Dedifferentiated amniotic fluid mesenchymal stem cell (primary cell): ENCODE measurements at regions not wholly inside any gene's neighbourhood (a gene's known extent, or its start where the extent isn't known, plus 50 kb on each side); places are given as distances from the start of the nearest gene placed in this dataset.
"Not testable (repeated sequence)": the region's sequence is repeated elsewhere in the genome, so short reads cannot be mapped to it uniquely, and the experiment has no call there.

Source experiments
- DNase-seq: peaks from one replicate; pipeline ENCODE4 v3.0.0-alpha.2; 2016; ENCODE audit errors: extremely low spot score

DNA sequence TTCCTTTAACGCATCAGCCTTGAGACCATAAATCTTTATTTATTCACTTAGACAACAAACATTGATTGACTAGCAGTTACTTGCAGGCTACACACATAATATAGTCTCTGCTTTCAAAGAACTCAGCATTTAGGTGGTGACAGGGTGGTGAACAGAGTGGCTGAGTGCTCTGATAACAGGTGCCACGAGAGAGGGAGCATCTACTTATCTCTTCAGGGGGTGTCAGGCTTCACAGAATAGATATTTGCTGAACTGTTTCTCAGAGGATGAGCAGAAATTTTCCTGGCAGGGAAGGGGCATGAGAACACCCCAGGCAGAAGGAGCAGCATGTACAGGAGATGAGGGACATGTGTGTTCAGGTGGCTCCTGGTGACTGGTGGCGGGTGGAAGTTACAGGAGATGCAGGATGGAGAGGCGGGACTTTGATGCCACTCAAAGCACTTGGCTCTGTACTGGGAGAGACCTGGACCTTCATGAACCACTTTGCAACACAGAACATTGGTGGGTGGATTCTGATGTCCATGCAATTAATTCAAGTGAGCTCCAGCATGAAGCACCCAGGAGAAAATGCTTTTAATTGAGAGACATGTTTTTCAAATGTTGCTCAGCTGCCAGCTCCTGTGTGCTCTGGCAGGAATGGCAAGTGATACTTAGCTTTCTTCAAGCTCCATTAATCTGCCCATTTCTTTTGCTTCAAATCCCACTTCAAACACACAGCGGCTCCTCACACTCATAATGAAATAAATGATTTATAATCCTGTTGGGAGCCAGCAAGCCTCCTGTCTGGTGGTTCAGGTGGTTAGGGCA lies 248.9 kb downstream of the MYCN start:
- DNase-seq: no peak

DNA sequence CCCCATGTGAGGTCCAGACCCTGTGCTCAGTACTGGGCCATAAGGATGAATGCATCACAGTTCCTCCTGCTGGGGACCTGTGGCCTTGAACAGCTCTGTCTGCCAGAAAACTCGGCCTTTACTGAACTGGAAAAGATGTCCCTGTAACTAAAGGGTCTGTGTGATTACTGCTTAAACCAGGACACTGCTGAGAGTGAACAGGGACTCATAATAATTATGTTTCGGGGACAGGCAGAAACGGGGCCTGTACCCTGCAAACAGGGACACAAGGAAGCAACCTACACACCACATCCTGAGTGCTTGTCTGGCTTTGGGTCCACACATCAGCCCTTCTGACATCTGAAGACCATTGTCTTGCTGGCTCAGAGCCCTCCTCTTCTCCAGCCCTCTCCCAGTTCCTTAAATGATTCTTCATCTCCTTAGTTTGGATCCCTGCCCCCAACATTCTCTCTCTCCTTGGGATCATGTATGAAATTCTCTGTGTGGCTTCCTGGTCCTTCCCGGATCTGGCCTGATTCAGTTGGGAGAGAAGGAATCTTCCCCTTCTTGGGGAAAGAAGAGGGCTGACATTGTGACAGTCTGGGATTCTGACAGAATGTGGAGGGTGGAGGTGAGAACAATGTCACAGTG lies 248.0 kb downstream of the MYCN start:
- DNase-seq: no peak

DNA sequence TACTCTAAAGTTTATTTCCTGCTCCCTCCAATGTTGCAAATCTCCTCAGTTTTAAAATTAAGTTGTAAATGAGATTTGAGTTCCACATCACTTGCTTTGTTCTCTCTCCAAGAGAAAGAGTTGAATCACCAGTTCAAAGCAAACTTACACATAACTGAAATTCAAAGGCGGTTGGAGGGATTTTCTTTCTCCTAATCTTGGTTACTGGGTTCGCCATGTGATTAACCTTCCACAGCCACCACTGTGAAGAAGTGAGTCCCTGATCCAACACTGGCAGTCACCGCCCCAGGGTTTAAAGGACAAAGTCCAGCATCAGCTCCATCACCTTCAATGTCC lies 247.1 kb downstream of the MYCN start:
- no peak for DNase-seq

DNA sequence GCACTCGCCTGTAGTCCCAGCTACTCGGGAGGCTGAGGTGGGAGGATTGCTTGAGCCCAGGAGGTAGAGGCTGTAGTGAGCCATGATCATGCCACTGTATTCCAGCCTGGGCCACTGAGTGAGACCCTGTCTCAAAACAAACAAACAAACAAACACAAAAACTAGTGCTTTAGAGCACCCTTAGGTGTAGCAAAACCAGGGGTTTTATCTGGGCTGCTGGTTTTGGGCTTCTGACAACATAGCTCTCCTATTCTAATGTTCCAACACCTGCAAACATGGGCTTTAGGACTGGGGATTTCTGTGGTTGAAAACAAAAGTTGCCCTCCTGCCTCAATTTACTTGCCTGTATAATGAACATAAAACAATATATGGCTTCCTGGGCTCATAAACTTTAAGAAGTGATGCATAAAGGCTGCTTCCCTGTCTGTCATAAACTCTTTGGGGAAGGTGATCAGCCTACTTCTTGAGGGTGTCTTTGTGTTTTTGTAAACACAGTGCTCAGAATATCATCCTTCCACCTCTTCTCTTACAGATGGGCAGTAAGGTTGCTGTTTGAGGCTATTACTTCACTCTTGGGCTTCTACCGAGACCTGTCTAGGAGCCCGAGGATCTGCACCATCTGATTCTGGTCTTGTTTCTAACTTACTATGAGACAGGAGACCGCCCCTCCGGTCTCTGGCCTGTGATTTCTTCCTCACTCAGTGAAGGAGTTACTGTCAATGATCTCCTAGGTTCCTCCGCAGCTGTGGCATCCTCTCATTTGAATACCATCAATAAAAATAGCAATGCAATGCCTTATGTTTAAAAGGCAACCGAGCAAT lies 246.5 kb downstream of the MYCN start:
- DNase-seq: no peak

DNA sequence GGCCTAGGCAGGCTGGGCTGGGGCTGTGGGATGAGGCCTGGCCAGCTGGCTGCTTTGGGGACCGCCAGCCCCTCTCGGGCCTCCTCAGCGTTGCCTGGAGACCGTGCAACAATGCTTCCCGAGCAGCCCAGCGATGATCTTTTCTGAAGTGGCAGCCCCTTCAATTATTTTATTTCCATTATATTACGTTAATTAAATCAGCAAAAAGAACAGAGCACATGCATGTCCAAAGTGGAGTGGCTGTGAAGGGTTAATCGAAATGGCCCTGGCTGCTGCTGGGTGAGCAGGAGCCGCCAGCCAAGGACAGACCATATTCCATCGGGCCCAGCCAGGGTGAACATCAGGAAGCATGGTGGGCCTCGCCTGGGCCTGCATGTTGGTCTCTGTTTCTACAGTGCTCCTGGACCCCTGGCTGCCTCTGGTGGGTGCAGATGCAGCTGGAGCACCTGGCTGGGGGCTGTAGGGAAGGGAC lies 245.5 kb downstream of the MYCN start:
- DNase-seq: no peak

DNA sequence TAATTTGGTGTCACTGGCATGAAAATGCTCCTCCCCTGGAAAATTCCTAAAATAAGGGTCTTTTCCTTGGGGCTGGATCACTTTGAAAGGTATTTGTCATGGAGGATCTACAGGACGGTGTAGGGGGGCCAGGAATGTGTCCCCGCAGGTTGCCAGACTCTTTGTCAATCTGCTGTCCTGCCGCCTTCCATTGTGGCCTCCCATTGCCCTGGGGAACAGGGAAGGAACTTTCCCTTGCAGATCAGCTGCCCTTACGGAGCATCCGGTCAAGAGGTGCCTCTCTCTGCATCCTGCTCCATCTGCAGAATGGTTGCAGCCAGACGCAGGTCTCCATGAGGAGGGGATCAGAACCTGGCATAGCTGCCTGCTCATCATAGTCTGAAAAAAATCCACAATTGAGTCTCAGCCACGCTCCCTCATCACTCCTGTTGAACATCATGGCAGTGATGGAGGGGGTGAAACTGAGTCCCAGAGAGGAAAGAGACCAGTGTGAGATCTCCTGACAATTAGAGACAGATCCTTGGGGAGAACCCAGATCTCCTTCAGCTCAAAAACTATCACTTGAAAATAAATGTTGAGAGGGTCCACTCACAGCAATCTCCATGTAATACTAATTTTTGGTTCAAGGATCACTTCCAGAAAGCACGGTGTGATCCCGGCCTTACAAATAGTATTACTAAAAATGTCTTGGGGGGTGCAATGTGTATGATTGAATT lies 244.8 kb downstream of the MYCN start:
- no peak for DNase-seq

DNA sequence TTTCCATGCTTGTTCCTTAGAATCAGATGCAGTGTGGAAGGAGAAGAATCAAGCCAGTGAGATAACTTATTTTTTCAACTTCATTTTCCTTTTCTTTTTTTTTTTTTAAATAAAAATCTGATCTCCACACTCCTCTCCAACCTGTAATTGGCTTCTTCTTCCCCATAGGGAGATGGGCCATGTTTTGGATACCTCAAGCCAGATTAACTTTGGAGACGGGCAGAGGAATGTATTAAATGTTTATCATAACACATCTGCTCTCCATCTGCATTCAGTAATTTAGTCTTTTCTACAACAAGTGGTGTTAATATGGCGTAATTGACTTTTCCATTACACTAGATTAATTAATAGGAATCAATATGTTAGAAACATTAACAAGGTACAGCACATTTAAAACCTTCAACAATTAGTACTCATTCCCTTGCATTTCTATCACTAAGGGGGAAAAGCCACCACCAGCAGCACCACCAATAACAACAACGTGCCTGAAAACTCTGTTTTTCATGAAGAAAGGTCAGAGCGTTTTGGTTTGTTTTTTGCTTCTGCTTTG lies 244.1 kb downstream of the MYCN start:
- DNase-seq: no peak

DNA sequence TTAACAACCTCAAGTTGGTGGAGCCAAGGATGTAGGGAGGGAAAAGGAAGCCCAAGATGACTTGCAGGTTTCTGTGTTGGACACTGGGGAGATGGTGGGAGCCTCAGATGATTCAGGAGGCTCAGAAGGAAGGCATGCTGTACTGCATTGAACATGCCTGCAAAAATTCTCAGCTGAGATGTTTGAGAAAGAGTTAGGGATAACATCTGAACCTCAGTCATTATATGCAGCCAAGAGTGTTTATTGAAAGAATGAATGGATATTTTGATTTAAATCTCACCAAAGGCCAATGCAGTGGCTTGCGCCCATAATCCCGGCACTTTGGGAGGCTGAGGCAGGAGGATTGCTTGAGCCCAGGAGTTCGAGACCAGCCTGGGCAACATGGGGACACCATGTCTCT lies 243.0 kb downstream of the MYCN start:
- DNase-seq: no peak

DNA sequence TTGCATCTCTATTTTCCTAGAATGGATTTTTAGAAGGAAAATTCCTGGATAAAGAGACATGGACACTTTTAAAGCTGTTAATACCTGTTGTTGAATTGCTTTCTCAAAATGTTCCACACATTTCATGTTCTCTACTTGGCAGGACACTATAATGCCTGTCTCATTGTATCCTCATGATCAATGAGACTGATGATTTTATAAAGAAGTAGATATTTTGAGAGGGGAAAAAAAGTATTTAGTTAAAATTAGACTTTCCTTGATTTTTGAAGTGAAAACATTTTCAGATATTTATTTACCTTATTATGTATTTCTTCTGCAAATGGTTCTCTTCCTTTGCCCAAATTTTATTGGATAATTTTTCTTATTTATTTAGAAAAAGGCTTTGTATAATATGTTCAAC lies 242.5 kb downstream of the MYCN start:
- DNase-seq: no peak

DNA sequence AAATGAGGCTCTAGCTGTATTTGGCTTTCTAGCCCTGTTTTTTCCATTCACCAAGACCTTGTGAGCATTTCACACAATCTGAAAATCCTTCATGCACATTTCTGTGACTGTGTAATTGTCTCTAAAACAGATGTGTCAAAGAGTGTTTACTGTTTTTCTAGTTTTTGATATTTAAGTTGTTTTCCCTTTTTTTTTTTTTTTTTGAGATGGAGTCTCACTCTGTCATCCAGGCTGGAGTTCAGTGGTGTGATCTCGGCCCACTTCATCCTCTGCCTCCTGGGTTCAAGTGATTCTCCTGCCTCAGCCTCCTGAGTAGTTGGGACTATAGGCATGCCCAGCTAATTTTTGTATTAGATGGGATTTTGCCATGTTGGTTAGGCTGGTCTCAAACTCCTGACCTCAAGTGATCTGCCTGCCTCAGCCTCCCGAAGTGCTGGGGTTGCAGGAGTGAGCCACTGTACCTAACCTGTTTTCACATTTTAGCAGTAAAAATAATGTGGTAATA lies 242.0 kb downstream of the MYCN start:
- not testable (repeated sequence) for DNase-seq

DNA sequence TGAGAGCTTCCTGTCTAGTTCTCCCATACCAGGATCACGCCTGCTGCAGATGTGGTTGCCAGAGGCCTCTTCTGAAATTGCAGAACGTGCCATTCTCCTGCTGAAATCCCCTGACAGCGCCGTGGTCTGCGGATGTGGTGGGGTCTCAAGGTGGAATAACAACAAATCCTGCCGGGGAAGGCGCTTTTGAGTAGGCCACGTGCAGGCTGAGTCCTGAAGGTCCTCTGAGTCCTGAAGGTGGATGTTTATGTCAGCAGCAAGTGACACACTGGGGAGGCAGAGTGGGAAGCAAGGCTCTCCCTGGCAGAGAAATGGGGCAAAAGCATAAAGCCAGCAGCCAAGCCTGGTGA lies 241.4 kb downstream of the MYCN start:
- DNase-seq: no peak

DNA sequence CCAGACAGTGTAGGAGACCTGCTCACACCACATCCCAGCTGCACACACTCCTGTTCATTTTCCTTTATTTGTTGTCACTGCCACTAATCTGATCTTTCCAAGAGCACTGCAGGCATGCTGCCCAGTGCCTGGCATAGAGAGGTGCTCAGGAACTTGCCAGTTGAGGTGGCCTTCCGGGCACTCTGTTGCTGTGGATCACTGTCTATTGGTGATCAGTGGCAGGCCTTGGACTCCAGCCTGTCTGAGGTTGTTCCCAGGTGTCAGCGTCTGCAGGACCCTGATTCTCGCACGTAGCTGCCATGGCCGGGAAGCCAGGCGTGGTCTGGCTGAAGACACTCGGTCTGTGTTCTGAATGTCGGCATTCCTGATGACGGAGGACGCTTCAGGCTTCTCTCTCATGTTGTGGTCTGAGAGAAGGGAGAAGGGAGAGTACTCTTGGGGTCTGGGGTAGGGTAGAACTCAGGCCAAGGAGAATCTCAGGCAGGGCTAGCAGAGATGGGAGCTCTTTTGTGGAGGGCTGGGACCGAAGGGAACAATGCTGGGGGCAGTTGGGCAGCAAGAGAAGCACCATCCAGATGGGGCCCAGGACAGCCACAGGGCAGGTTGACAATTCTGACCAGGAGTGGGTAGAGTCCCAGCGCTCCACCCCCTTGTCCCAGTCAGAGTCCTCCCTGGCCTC lies 240.9 kb downstream of the MYCN start:
- no peak for DNase-seq

DNA sequence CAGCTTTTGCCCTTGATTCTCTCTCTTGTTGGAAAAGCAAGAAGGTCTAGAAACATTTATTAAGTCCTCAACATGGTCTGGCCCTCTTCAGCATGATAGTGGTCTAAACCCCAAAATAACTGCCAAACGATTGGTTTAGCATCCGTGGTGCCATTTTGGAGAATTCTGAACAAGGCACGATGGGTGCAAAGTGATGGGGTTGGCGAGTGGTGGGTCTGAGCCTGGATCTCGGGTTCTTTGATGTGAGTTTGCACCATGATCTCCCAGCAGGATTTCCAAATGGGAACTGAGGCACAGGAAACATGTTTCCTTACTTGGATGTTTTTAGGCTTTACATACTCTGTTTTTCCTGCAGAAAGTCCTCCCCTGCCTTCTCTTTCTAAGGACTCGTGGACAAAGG lies 240.3 kb downstream of the MYCN start:
- DNase-seq: no peak

DNA sequence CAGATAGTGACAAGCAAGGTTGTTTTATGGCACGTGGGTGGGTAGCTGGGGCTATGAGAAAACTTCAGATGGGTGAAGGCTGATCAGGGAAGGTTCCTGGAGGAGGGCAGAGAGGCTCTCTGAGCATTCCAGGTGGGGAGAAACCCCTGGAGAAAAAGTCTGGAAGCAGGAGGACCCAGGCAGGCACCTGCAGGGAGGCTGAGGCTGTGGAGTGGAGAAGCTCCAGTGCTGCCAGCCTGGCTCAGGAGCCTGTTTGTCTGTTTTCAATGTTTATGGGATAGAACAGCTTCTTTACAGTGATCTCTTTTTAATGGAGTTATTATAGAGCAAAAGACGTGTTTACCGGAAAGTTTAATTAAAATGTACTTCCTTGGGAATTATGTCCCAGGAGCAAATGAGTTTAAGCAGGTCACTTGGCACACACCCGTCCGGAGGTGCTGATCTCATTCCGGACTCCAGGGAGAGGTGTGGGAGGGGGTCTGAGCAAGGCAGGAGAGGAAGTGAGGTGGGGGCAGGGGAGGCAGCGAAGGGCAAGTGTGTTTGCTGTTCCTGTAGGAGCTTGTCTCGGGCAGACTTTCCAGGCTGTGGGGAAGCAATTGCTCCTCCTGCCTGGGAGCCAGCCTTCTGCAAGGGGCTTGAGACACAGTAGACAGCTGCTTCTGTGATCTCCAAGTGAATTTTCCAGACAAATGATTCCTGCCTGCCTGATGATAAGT lies 239.5 kb downstream of the MYCN start:
- DNase-seq: no peak

DNA sequence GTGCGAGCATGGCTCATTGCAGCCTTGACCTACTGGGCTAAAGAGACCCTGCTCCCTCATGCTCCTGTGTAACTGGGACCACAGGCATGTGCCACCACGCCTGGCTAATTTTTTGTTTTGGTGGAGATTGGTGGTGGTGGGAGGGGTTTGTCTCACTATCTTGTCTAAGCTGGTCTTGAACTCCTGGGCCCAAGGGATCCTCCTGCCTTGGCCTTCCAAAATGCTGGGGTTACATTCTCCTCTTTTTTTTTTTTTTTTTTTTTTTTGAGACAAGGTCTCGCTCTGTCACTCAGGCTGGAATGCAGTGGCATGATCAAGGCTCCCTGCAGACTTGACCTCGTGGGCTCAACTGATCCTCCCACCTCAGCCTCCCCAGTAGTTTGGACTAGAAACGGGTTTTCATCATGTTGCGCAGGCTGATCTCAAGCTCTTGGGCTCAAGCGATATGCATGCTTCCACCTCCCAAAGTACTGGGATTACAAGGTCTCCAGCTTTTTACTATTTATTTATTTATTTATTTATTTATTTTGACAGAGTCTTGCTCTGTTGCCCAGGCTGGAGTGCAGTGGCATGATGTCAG lies 238.3 kb downstream of the MYCN start:
- no peak for DNase-seq

DNA sequence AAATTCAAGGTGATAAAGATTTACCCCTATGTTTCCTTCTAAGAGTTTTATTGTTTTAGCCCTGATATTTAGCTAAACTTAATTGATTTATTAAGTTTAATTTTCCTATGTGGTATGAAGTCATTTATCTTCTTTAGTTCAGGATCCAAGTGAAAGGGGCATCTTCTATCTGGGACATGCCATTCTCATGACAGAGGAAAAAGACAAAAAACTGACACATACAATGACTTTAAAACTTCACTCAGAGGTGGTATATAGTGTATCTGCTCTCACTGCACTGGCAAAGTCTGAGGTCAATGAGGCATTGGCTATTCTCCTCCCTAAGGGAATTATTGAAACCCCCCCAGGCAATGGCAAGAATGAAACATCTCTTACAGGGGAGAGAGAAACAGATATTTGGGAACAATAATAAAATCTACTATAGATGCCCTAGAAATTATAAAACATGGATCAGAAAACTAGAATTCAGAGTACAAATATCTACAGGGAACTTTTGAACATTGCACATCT lies 237.4 kb downstream of the MYCN start:
- DNase-seq: no peak

DNA sequence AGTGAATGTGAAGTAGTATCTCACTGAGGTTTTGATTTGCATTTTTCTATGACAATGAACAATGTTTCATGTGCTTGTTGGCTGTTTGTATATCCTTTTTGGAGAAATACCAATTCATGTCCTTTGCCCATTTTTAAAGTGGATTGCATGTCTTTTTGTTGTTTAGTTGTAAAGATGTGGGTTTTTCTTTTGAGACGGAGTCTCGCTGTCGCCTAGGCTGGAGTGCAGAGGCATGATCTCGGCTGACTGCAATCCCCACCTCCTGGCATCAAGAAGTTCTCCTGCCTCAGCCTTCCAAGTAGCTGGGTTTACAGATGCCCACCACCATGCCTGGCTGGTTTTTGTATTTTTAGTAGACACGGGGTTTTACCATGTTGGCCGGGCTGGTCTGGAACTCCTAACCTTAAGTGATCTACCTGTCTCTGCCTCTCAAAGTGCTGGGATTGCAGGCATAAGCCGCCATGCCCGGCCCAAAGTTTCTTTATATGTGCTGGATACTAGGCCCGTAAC lies 236.7 kb downstream of the MYCN start:
- DNase-seq: no peak

DNA sequence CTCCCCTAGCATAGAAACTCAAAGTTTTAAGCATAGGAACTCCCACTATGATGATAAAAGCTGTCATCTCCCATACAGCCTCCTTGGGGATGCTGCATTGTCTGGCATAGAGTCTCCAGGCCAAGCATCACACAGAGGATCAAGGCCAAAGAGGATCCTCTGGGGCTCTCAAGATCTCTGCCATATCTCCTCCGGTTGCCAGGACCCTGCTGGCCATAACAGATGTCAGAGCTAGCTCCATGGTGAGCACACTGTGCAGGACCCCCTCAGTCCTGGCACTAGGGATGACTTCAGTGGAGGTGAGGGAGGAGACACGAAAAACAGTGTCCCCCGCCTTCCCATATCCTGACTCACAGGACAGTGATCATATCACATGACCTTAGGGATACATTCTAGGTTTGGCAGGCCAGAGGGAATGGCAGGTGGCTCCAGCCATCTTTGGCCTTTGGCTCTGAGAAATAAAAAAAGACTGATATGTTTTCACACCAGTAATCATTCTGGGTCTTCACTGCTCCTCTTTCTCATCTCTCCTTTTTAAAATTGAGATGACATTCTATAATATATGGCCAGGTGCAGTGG lies 235.0 kb downstream of the MYCN start:
- DNase-seq: no peak

DNA sequence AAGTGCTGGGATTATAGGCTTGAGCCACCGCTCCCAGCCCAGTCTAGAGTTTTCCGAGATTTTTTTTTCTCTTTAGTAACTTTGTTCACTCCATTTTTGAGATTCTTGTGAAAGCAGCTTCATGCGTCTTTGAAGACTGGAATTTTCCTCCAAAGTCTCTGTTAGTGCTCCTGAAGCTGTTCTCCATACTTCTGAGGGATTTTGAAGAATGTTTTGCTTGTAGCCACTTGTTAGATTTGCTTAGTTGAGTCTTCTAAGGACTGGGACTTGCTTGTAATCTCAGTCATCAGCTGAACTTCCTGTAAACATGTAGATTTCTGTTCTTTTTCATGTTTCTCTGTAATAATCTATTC lies 234.3 kb downstream of the MYCN start:
- DNase-seq: no peak
